ENCODE measurements at regions not wholly inside any gene's neighbourhood (a gene's known extent, or its start where the extent isn't known, plus 50 kb on each side); places are given as distances from the start of the nearest gene placed in this dataset.

GRCh38 chr5:174411479-174411819 lies 312.9 kb upstream of the MSX2 start:
- TF ChIP-seq CTCF (IDR thresholded peaks at IDR 0.05; ENCODE audit: insufficient read depth, low read length) (no peak), POLR2AphosphoS5 (IDR thresholded peaks at IDR 0.05; ENCODE audit: low read depth) (no peak), REST (IDR thresholded peaks at IDR 0.05; ENCODE audit: insufficient replicate concordance, low read depth) (no peak)
